Thymus (tissue), 11 donors: ENCODE measurements at regions not wholly inside any gene's neighbourhood (a gene's known extent, or its start where the extent isn't known, plus 50 kb on each side); places are given as distances from the start of the nearest gene placed in this dataset.

Experiments used
- DNase-seq, 9 donors: peaks; one replicate each; pipeline ENCODE4 v3.0.0-alpha.2; 2013; ENCODE audit warnings: low spot score in 9 of 9, low read depth in 6 of 9, missing footprints in 1 of 9
- H3K27ac ChIP-seq, 2 donors: one replicate each; pipeline ENCODE4 v1.5.1; 2013; ENCODE audit warnings: control low read depth in 1 of 2, low read depth in 1 of 2, low read length in 1 of 2, mild to moderate bottlenecking in 1 of 2, moderate library complexity in 1 of 2
- H3K27me3 ChIP-seq, 2 donors: one replicate each; pipeline ENCODE4 v1.5.1; 2013; ENCODE audit warnings: low read length in 1 of 2; ENCODE audit not compliant: control insufficient read depth in 2 of 2, insufficient read depth in 1 of 2
- H3K36me3 ChIP-seq, 2 donors: one replicate each; pipeline ENCODE4 v1.5.1; 2013; ENCODE audit warnings: low read length in 1 of 2, mild to moderate bottlenecking in 1 of 2, moderate library complexity in 1 of 2; ENCODE audit not compliant: control insufficient read depth in 2 of 2, insufficient read depth in 2 of 2
- H3K4me1 ChIP-seq, 2 donors: one replicate each; pipeline ENCODE4 v1.5.1; 2013; ENCODE audit warnings: low read length in 2 of 2; ENCODE audit not compliant: control insufficient read depth in 2 of 2, insufficient read depth in 2 of 2
- H3K4me3 ChIP-seq, 2 donors: one replicate each; pipeline ENCODE4 v1.5.1; 2013; ENCODE audit warnings: low read length in 2 of 2, control low read depth in 1 of 2, mild to moderate bottlenecking in 1 of 2
- H3K9me3 ChIP-seq, 2 donors: one replicate each; pipeline ENCODE4 v1.5.1; 2013; ENCODE audit warnings: low read length in 1 of 2, mild to moderate bottlenecking in 1 of 2; ENCODE audit not compliant: control insufficient read depth in 2 of 2, insufficient read depth in 1 of 2
- WGBS: extraction: QIAGEN DNeasy Blood & Tissue Kit; methylation state at CpG from one replicate; pipeline ENCODE4 v1.1.7; 2013; 5-methylcytosine and 5-hydroxymethylcytosine counted together
- donor health status: healthy.

- no peaks in the 10 kb centered on the region for H3K9me3 ChIP-seq
- DNase-seq, result no peak
- WGBS, result 94% methylated on average over 11 of the region's 11 CpGs
- no peak overlapping the region for H3K4me3 ChIP-seq
- no peaks in the 10 kb centered on the region for H3K27me3 ChIP-seq
- H3K4me1 ChIP-seq, result peaks cover 0 to 9% of the 10 kb centered on the region in 2 donors
- H3K27ac ChIP-seq, result no peak overlapping the region
- no peaks in the 10 kb centered on the region for H3K36me3 ChIP-seq
Measured at GRCh38 chr5:74034733-74035132, 408.7 kb downstream of the ARHGEF28 start.

GRCh38 chr5:74032617-74033016 lies 406.6 kb downstream of the ARHGEF28 start:
- WGBS, result 92% methylated on average over 1 of the region's 1 CpG
- Histone ChIP-seq H3K9me3 (no peaks in the 10 kb centered on the region), H3K27me3 (no peaks in the 10 kb centered on the region), H3K36me3 (no peaks in the 10 kb centered on the region), H3K4me1 (peaks cover 0 to 8% of the 10 kb centered on the region in 2 donors), H3K27ac (no peak overlapping the region), H3K4me3 (no peak overlapping the region)
- DNase-seq, result no peak

- 96% methylated on average over 3 of the region's 3 CpGs for WGBS
- Histone ChIP-seq H3K4me3 (no peak overlapping the region), H3K27ac (no peak overlapping the region), H3K36me3 (no peaks in the 10 kb centered on the region), H3K27me3 (no peaks in the 10 kb centered on the region), H3K9me3 (no peaks in the 10 kb centered on the region), H3K4me1 (peaks cover 0 to 8% of the 10 kb centered on the region in 2 donors)
- no peak for DNase-seq
Measured at GRCh38 chr5:74031536-74031935, 405.5 kb downstream of the ARHGEF28 start.

GRCh38 chr5:74030821-74031220 lies 404.8 kb downstream of the ARHGEF28 start:
- WGBS, result 97% methylated on average over 5 of the region's 5 CpGs
- Histone ChIP-seq H3K36me3 (no peaks in the 10 kb centered on the region), H3K4me1 (peaks cover 0 to 7% of the 10 kb centered on the region in 2 donors), H3K27ac (no peak overlapping the region), H3K27me3 (no peaks in the 10 kb centered on the region), H3K4me3 (no peak overlapping the region), H3K9me3 (no peaks in the 10 kb centered on the region)
- no peak for DNase-seq

GRCh38 chr5:74030371-74030770 lies 404.4 kb downstream of the ARHGEF28 start:
- Histone ChIP-seq H3K27ac (no peak overlapping the region), H3K36me3 (no peaks in the 10 kb centered on the region), H3K27me3 (no peaks in the 10 kb centered on the region)

GRCh38 chr5:74028976-74029375 lies 403.0 kb downstream of the ARHGEF28 start:
- H3K27ac ChIP-seq, result no peak overlapping the region
- peaks cover 0 to 3% of the 10 kb centered on the region in 2 donors for H3K4me1 ChIP-seq

More at GRCh38 chr5:74030371-74030770, 404.4 kb downstream of the ARHGEF28 start:
- no peak for DNase-seq
- WGBS, result 95% methylated on average over 4 of the region's 4 CpGs
- H3K9me3 ChIP-seq, result no peaks in the 10 kb centered on the region
- no peak overlapping the region for H3K4me3 ChIP-seq
- peaks cover 0 to 3% of the 10 kb centered on the region in 2 donors for H3K4me1 ChIP-seq

GRCh38 chr5:74028406-74028805 lies 402.4 kb downstream of the ARHGEF28 start:
- Histone ChIP-seq H3K27ac (no peak overlapping the region), H3K4me1 (peaks cover 0 to 3% of the 10 kb centered on the region in 2 donors)
- WGBS, result 95% methylated on average over 3 of the region's 3 CpGs

More at GRCh38 chr5:74028976-74029375, 403.0 kb downstream of the ARHGEF28 start:
- Histone ChIP-seq H3K27me3 (no peaks in the 10 kb centered on the region), H3K4me3 (no peak overlapping the region), H3K9me3 (no peaks in the 10 kb centered on the region), H3K36me3 (no peaks in the 10 kb centered on the region)
- DNase-seq, result no peak
- 98% methylated on average over 4 of the region's 4 CpGs for WGBS

GRCh38 chr5:74027732-74028338 lies 401.8 kb downstream of the ARHGEF28 start:
- H3K4me1 ChIP-seq, result peaks cover 0 to 3% of the 10 kb centered on the region in 2 donors
- no peak overlapping the region for H3K27ac ChIP-seq
- no peak for DNase-seq
- H3K4me3 ChIP-seq, result no peak overlapping the region
- no peaks in the 10 kb centered on the region for H3K27me3 ChIP-seq
- WGBS, result 98% methylated on average over 2 of the region's 2 CpGs
- no peaks in the 10 kb centered on the region for H3K9me3 ChIP-seq
- no peaks in the 10 kb centered on the region for H3K36me3 ChIP-seq

More at GRCh38 chr5:74028406-74028805, 402.4 kb downstream of the ARHGEF28 start:
- Histone ChIP-seq H3K36me3 (no peaks in the 10 kb centered on the region), H3K4me3 (no peak overlapping the region), H3K27me3 (no peaks in the 10 kb centered on the region), H3K9me3 (no peaks in the 10 kb centered on the region)
- no peak for DNase-seq

- H3K9me3 ChIP-seq, result no peaks in the 10 kb centered on the region
- no peak overlapping the region for H3K4me3 ChIP-seq
- H3K4me1 ChIP-seq, result peaks cover 0 to 3% of the 10 kb centered on the region in 2 donors
- no peak overlapping the region for H3K27ac ChIP-seq
- no peak for DNase-seq
- WGBS, result 95% methylated on average over 2 of the region's 2 CpGs
- H3K36me3 ChIP-seq, result no peaks in the 10 kb centered on the region
- no peaks in the 10 kb centered on the region for H3K27me3 ChIP-seq
Measured at GRCh38 chr5:74026310-74026709, 400.3 kb downstream of the ARHGEF28 start.
